Upper lobe of left lung (tissue), 4 donors: ENCODE measurements at regions not wholly inside any gene's neighbourhood (a gene's known extent, or its start where the extent isn't known, plus 50 kb on each side); places are given as distances from the start of the nearest gene placed in this dataset.

Experiments
- CTCF ChIP-seq, 6 experiments: fragments of 450-650 bp in 4 of 6; fragments of 200-600 bp in 2 of 6; sonication (generic) in 2 of 6; IDR thresholded peaks; one replicate each; pipeline ENCODE4 v1.5.1; 2016 to 2019; ENCODE audit warnings: antibody characterized with exemption in 6 of 6
- EP300 ChIP-seq, 4 donors: sonication (generic); formaldehyde crosslinking; IDR thresholded peaks; one replicate each; pipeline ENCODE4 v1.5.1; 2017; ENCODE audit warnings: antibody characterized with exemption in 4 of 4, control low read depth in 2 of 4
- POLR2A ChIP-seq, 4 donors: fragments of 450-650 bp; IDR thresholded peaks; one replicate each; pipeline ENCODE4 v1.5.1; 2016 to 2017; ENCODE audit warnings: antibody characterized with exemption in 4 of 4, mild to moderate bottlenecking in 2 of 4
- POLR2AphosphoS5 ChIP-seq, 2 donors: sonication (generic); formaldehyde crosslinking; IDR thresholded peaks; one replicate each; pipeline ENCODE4 v1.5.1; 2017; ENCODE audit warnings: antibody characterized with exemption in 2 of 2

- TF ChIP-seq CTCF (IDR thresholded peaks at IDR 0.05), result no peak
- TF ChIP-seq POLR2A (IDR thresholded peaks at IDR 0.05), result no peak
- TF ChIP-seq POLR2AphosphoS5 (IDR thresholded peaks at IDR 0.05), result no peak
- TF ChIP-seq EP300 (IDR thresholded peaks at IDR 0.05), result no peak
These were observed 207.8 kb downstream of the SIPA1L2 start for GRCh38 chr1:232422098-232422497.
